Embryonic facial prominence (tissue), 1 donor: ENCODE measurements at regions not wholly inside any gene's neighbourhood (a gene's known extent, or its start where the extent isn't known, plus 50 kb on each side); places are given as distances from the start of the nearest gene placed in this dataset.

Experiments used
- DNase-seq: peaks from one replicate; pipeline ENCODE4 v3.0.0-alpha.2; 2016; ENCODE audit errors: extremely low spot score

DNA sequence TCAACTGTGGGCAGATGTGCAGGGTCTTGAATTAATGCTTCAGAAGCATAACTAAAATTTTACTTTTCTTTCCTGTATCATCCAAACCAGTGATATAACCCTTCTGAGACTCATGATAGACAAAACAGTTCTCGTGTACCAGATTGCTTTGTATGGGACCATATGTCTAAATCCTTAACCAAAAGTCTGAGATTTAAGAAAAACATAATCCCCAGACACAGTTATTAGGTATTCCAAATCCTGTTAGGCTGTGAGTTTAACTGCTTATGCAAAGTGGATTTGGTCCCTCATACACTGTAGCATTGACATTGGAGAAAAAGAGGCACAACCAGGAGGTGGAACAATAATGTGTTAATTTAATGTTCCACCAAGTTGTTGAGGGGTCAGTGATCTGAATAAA is 235.0 kb downstream of the PMAIP1 start:
- DNase-seq: no peak

- no peak for DNase-seq
These were observed 230.5 kb downstream of the PMAIP1 start for GRCh38 chr18:60130284-60130683.

DNA sequence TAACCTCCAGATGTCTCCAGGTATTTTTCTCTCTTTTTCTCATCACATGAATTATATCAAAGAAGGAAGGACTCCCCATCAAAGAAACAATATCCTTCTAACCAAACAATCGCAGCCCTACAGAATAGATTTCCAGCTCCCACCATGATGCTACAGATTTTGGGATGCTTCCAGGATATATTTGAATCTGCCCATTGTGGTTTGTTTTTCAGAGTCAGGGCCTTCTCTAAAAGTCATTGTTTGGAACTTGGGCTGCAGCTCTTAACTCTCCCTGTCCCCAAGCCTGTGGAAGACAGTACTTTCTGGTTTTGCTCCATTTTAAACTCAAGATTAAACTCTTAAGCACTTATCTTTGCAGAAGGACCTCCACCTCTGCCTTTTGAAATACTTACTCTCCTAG is 223.2 kb downstream of the PMAIP1 start:
- no peak for DNase-seq

DNA sequence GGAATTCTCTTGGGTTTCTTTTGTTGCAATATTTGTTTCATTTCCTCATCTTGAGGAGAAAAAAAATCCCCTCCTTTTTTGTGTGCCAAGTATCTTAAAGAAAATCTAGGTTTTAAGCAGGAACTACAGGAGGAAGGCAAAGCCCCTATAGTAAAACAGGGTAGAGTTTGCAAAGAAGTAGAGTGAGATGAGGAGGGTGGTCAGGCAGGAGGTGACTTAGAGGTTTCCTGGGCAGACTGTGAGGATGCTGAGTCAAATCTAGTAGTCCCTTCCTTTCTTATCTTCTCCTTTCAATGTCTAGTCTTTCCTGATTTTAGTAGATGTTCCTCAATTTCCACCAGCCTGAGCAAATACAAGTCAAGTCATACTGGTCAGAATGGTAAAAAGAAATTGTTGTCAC is 222.5 kb downstream of the PMAIP1 start:
- DNase-seq: no peak

DNA sequence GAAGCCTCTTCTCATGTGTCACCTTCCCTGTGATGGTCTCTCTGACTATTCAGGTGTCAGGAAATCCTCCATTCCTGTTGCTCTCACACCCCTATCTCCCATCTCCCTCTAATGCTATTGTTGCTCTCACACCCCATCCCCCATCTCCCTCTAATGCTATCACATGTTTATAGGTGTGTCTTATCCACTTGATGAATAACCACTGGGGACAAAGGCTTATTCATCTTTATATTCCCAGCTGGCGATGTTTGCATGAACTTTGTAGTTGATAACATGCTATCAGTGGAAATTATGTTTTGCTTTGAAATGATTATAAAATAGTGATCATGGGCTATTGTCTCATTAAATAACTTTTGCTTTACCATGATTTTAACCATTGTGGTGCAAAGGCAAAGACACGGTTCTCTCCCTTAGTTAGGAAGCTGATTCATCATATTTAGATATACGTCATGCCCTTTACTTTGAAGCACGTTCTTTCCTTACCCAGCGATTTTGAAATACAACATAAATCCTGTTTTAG is 220.5 kb downstream of the PMAIP1 start:
- DNase-seq: no peak

GRCh38 chr18:60117321-60117720 is 217.5 kb downstream of the PMAIP1 start:
- DNase-seq: no peak

DNA sequence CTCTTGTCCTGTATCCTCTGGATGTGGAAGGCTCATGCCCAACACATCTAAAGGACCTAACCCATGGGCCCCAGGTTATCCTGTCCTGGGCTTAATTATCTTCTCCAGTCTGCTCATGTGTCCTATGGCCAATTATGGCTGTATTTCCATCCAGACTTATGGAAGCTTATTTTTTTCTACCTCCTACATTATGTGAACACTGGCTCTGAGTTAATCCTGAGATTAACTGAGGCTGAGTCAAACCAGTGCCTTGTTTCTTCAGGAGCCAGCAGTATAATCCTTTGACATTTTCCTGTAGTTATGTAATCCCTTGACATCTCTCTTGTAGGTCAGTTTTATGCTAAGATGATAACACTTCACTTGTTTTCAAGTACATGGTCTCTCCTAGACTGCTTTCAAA is 213.6 kb downstream of the PMAIP1 start:
- no peak for DNase-seq

DNA sequence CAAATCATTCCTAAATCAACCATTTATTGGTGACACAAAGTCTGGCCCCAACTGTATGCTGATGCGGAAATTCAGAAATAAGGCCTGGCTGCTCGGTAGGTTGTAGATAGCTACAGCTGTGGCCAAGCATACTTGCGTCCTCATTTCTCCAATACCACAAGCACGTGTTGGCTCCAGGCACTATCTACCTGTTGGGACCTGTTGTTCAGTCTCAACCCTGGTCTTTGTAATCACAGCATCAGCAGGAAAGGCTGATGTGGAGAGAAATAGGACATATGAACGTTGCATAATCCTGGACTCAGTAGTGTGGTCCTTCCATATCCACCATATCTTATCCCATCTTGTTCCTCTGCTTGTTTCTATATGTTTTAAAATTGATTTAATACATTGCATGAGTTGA is 212.6 kb downstream of the PMAIP1 start:
- no peak for DNase-seq

DNA sequence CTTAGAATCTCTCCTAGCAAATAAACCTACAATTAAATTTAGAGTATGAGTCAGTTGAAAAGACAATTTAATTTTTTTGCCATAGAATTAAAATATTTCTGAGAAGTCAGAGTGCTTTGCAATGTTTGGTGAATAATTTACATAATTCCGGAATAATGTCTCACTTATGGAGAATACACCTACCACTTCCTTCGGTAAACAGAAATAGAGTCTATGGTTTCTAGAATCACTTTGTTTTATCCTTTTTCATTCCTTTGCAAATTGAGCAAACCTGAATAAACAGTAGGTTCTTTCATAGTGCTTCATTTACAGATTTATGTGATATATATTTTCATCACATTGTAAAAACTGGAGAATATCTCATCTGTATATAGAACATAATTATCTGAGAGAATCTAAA is 211.7 kb downstream of the PMAIP1 start:
- no peak for DNase-seq

- DNase-seq: no peak
These were observed 211.0 kb downstream of the PMAIP1 start for GRCh38 chr18:60110836-60111235.

DNA sequence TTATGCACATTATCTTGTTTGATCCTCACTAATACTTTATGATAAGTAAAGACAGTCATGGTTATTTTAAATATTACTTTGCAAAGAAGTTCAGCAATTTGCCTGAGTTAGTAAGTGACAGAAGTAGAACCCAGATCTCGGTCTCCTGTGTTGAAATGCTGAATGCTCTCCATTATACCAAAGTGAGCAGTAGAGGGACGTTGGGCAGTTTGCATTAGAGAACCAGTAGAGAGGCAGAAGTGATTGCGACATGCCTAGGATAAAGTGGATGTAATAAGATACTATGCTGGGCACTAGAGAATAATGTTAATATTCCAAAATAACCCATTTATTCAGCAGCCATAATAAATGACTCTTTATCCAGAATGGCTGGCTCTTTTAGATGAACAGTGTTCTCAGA is 201.0 kb downstream of the PMAIP1 start:
- DNase-seq: no peak

DNA sequence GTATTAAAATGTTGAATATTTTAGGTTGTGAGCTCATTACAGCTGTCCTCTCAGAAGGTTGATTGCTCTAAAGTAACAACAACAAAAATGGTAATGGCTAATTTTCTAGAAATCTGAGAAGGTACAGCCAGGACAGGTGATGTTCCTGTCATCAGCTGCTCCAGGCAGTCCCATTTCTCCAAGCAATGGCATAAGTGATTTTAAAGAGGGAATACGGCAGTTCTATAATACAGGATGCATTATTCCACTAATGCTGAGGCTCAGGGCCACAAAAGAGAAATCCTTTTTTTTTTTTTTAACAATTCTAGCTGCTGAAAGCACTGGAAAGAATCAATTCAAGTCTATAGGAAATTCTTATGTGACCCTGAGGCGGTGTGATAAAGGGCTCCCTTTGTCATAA is 199.9 kb downstream of the PMAIP1 start:
- DNase-seq: no peak

DNA sequence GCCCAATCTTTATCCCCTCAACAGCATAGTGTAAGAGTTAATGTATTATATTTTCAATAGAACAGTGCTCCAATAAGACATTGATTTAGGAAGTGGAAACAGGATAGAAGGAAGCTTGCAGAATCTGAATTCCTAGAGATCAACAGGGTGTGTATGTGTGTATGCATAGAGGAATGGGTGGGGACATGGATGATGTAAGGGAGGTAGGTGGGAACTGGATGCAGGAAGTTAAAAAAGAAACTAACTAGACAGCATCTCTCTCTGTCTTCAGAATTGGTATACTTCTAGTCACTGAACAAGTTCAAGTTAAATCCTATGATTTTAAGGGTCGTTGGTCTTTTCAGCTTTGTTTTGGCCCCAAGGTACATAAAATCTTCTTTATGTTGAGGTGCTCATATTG is 196.6 kb downstream of the PMAIP1 start:
- DNase-seq: no peak

DNA sequence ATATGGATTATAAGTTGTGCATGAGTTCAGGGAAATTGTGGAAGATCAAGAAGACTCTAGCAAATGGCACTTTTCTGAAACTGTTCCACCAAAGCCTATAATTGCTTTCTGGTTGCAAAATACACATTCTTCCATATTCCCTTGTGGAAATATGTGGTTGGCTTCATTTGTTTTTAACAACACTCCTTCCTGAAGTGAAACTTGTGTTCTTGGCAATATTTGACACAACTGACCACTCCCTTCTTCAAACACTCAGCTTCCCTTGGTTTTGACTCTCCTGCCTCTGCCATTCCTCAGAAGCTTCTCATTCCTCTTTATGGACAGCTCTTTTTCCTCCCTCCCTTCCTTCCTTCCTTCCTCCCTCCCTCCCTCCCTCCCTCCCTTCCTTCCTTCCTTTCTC is 192.3 kb downstream of the PMAIP1 start:
- no peak for DNase-seq

DNA sequence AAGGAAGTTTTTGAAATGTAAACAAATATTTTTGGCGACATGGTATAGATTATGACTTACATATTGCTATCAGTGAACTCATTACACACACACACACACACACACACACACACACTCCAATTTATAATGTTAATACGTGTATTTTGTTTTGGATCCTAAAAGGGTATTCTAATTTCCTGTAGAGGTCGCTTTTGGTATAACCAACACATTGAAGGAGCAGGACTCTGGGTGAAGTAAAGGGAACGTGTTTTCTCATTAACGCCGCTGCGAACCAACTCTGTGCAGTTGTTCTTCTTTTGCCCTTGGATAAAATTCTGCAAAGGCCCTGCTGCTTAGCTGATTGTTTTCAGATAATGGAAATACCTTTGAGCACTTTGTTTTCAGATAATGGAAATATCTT is 190.4 kb downstream of the PMAIP1 start:
- DNase-seq: no peak

DNA sequence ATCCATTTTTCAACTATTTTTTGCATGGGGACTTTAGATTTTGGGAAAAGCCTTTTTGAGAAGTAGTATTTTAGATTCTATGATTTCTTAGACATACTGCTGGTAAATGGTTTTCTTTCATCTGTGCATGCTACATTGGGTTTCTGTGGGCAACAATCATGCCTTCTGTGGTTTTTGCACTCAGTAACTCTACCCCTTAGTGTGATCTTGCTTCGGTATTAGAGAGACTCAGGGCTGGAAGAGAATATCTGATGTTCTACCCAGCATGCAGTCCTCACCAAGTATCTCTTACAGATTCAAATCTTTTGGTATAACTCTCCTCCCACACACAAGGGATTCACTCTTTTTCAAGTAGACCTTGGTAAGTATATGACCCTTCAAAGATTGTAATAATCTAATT is 183.0 kb downstream of the PMAIP1 start:
- DNase-seq: no peak

- DNase-seq: no peak
These were observed 182.5 kb downstream of the PMAIP1 start for GRCh38 chr18:60082282-60082681.

DNA sequence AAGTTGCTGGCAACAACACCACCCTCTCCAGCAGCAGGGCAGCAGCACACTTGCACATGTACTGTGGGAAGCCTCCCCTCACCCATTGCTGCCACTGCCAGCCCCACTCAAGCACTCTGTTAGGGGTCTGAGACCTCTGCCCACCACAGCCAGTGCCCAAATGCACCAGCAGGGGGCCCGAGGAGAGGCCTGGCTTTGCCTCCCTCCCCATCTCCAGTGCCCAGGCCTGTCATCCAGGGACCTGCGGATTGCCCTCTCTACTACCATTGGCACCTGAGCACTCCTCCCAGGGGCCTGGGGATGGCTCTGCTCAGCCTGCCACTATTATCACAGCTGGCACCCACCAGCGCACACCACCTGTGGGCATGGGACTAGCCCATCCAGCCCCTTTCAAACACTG is 175.7 kb downstream of the PMAIP1 start:
- no peak for DNase-seq

GRCh38 chr18:60070631-60071030 is 170.8 kb downstream of the PMAIP1 start:
- DNase-seq: no peak

DNA sequence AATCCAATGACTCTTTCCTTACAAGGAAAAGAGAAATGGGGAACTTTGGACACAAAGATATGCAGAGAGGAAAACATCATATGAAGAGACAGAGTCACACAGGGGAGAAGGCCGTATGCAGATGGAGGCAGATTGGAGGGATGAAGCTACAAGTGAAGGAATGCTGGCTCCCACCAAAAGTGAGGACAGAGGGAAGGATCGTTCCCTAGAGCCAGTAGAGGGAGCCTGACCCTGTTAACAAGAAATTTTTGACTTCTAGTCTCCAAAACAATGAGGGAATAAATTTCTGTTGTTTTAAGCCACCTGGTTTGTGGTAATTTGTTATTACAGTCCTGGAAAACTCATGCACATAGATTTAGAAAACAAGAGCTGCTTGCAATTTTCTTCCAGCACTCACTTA is 169.3 kb downstream of the PMAIP1 start:
- DNase-seq: no peak

DNA sequence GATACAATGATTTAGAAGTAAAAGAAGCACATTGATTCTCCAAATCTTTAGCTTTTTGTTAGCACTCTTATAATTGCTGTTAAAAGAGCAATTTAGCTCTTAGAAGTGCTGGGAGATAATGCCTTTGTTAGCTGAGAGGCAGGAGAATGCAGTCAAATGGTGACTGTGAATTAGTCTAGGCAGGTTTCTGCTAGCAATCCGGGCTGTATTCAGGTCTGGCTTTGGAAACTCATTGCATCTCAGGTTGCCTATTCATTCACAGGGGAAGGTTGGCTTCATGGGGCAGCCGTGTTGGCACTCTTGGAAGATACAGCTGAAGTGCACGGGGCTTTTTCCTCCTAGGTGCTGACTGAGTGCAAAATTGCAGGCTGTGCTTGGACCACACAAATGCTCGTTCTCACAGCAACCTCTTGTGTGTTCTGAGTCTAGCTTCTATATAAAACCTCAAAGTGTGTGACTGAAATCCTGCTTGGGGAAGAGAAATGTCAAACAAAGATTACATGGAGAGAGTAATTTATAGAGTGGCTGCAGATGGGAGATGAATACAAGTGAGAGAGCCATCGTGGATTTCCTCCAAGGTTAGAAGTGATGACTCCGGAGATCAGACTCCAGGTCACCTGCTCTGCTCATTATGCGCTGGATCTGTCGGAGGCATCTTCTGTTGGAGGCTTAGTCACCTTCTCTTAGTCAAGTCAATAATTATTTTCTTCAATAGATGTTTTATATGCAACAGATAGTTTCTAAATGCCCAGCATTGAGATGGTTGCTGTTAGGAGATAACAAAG is 167.8 kb downstream of the PMAIP1 start:
- no peak for DNase-seq

DNA sequence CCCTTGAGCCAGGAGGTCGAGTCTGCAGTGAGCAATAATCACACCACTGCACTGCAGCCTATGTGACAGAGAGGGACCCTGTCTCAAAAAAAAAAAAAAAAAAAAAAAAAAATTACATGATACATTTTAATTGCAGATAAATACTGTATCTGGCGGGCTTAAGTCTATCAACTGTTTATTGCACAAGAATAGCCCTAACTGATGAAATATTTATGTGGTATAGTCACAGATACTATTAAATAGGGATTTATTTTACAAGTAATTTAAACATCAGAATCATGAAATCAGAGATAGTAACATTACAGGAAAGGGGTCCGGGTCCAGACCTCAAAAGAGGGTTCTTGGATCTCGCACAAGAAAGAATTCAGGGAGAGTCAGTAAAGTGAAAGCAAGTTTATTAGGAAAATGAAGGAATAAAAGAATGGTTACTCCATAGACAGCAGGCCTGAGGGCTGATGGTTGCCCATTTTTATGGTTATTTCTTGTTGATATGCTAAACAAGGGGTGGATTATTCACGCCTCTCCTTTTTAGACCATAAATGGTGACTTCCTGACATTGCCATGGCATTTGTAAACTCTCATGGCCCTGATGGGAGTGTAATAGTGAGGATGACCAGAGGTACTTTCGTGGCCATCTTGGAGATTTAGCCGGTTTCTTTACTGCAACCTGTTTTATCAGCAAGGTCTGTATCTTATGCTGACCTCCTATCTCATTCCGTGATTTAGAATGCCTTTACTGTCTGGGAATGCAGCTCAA is 166.6 kb downstream of the PMAIP1 start:
- DNase-seq: no peak

GRCh38 chr18:60064271-60064670 is 164.5 kb downstream of the PMAIP1 start:
- no peak for DNase-seq
